GM19351 (cell line): ENCODE measurements at regions not wholly inside any gene's neighbourhood (a gene's known extent, or its start where the extent isn't known, plus 50 kb on each side); places are given as distances from the start of the nearest gene placed in this dataset.
"Not testable (repeated sequence)": the region's sequence is repeated elsewhere in the genome, so short reads cannot be mapped to it uniquely, and the experiment has no call there.

Source experiments
- ATAC-seq: cut with Tn5 transposase; IDR thresholded peaks from one replicate; pipeline ENCODE4 v1.9.1; 2021; ENCODE audit warnings: mild to moderate bottlenecking, moderate library complexity; ENCODE audit not compliant: unreplicated experiment

DNA sequence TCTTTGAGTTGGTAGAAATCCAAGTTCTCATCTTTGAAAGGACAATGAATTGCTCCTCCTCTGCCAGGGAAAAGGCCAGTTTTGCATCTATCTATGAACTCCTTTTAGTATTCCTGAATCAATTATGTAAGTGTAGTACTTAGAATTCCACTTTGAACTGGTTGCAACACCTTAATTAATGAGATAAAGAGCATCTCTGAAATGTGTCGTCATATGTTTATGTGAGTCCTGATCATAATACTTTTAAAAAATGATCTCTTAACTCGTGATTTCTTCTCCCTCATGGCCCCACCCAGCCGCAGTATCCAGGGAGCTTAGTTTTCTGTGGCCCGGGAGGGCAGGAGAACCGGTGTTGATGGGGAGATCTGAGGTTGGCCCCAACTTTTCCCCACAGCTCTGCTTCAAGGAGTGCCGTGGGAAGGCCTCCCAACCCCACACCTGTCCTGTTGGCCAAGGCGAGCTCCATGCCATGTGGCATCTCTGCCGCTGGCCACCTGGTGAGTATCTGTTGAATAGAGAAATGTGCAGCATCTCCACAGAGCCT is 203.5 kb downstream of the TMEM121 start:
- not testable (repeated sequence) for ATAC-seq

DNA sequence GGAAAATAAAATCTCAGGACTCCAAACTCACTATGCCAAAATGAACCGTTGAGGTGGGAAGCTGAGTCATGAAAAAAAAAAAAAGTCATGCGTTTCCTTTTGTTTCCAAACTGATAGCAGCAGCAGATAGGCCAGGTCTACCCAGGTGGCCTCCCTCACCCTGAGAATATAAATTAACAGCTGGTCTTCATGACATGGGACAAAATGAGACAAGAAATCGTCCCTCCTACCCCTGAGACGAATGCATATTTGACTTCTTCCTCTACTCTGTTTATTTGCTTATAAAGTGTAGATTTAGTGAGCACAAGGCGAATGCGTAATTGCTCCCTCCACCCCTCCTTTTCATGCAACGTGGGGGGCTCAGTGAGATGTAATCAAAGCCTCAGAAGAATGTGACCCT is 204.3 kb downstream of the TMEM121 start:
- ATAC-seq, result not testable (repeated sequence)

DNA sequence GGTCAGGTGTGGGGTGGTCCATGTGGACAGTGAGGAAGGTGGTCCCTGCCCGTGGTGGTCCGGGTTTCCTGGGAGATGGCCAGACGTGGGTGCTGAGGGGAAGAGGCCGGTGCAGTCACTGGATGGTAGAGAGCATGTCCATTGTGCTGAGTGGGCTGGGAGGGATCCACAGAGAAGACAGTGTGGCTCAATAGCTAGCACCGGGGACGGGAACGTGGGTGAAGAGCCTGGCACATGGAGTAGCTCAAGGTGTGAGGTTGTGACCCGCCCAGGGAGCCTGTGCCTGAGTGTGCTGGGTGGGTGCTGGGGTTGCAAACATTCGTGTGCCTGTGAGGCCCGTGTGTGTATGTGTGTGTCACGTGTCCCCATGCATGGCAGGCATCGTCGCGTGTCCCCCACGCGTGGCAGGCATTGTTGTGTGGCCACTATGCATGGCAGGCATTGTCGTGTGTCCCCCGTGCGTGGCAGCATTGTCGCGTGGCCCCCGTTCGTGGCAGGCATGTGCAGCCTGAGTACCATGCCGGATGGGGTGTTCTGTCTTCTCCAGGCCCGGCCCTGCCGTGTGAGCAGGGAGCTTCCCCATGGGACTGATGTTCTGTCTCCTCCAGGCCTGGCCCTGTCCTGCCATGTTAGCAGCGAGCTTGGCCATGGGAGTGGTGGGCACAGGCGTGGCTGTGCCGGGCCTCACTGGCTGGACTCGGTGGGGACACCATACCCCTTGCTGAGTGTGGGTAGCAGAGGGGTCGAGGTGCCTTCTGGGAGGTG is 205.0 kb downstream of the TMEM121 start:
- ATAC-seq, result not testable (repeated sequence)

DNA sequence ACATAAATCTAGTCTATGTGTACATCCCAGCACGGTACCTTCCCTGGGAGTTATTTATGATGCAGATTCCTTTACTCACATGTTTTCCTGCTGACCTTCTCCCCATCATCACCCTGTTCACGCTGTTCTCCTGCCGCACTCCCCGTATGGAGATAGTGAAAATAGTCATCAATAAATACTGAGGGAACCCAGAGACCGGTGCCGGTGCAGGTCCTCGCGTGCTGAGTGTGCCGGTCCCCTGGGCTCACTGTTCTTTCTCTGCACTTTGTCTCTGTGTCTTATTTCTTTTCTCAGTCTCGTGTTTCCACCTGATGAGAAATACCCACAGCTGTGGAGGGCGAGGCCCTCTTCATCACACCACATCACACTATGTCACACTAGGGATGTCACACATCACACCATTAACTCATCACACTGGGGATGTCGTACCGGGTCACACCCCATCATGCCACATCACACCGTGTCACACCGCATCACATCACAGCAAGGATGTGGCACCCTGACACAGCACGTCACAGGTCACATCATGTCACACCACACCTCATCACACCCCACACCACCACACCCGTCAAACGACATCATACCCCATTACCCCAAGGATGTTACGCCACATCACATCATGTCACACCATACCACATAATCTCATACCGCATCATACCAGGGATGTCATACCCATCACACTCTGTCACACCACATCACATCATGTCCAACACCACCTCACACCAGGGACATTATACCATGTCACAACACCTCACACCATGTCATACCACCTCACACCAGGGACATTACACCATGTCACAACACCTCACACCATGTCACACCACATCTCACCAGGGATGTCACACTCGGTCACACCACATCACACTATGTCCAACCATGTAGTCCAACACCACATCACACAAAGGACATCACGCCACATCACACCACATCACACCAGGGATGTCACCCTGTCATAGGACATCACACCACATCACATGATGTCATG is 207.0 kb downstream of the TMEM121 start:
- no peak for ATAC-seq

DNA sequence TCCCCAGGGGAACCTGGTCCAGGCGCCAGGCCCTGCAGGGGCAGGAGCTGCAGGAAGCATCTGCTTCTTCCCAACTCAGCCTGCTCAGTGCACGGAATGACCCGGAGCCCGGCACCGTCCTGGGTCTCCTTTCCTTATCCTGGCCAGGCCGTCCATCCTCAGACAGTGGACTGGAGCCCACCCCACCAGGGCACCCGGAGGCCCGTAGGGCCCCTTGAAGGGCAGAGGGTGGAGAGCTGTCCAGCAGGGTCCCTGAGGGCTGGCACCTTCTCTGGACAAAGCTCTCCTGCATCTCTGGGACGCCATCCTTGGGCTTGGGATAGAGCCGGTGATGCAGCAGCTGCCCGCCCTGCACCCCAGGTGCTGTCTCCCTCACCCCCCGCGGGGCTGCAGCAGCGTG is 207.9 kb downstream of the TMEM121 start:
- not testable (repeated sequence) for ATAC-seq

DNA sequence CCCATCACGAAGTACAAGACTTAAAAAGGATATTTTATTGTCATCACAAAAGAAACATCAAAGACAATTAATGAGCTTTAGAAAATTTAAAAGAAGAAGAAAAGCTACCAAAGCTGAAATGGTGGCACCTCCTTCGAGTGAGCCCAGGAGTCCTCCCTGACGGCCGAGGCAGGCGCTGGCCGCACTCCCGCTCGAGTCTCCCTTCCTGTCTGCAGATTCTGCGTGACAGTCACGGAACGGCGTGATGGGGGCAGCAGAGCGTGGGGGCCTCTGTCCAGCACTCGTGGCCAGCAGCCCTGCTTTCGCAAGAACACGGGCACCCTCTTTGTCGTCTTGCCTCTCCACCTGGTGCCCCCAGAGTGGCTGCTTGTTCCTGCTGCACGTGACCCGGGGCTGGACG is 209.9 kb downstream of the TMEM121 start:
- ATAC-seq, result not testable (repeated sequence)

DNA sequence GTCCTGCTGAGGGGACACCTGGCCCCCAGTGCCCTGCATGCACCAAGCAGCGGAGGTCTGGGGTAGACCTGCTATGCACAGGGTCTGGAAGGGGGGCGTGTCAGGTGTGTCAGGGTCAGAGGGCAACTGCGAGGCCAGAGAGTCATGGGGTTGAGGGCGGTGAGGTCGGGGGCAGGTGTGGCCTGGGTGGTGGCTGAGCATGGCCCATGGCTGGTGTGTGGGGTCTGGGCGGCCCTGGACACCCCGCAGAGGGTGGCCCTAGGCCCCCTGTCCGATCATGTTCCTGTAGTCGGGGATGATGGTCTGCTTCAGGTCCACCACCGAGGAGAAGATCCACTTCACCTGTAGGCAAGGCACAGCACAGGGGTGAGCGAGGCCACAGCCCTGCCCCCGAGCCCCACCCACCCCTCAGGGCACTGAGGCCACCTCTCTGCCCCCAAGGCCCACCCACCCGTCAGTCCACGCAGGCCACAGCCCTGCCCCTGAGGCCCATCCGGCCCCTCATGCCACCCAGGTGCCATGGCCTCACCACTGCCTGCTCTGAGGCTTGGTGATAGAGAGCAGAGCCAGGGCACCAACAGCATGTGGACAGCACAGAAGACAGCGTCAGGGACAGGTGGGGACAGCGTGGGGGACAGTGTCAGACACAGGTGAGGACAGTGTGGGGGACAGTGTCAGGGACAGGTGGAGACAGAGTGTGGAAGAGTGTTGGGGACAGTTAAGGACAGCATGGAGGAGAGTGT is 211.3 kb downstream of the TMEM121 start:
- ATAC-seq, result no peak

DNA sequence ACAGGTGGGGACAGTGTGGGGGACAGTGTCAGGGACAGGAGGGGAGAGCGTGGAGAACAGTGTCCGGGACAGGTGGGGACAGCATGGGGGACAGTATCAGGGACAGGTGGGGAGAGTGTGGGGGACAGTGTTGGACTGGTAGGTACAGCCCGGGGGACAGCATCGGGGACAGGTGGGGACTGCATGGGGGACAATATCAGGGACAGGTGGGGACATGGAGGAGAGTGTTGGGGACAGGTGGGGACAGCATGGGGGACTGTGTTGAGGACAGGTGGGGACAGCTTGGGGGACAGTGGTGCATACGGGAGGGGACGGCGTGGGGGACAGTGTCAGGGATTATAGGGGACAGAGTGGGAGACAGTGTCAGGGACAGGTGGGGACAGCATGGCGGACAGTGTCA is 212.3 kb downstream of the TMEM121 start:
- ATAC-seq, result no peak

DNA sequence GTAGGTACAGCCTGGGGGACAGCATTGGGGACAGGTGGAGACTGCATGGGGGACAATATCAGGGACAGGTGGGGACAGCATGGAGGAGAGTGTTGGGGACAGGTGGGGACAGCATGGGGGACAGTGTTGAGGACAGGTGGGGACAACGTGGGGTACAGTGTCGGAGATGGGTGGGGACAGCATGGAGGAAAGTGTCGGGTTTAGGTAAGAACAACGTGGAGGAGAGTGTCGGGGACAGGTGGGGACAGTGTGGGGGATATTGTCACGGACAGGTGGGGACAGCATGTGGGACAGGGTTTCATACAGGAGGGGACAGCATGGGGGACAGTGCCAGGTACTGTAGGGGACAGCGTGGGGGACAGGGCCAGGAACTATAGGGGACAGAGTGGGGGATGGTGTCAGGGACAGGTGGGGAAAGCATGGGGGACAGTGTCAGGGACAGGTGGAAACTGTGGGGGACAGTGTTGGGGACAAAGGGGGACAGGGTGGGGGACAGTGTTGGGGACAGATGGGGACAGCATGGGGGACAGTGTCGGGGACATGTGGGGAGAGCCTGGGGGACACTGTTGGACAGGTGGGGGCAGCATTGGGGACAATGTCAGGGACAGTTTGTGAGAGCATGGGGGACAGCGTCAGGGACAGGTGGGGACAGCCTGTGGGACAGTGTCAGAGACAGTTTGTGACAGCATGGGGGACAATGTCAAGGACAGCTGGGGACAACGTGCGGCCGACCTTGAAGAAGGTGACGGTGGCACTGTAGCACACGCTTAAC is 213.1 kb downstream of the TMEM121 start:
- no peak for ATAC-seq

DNA sequence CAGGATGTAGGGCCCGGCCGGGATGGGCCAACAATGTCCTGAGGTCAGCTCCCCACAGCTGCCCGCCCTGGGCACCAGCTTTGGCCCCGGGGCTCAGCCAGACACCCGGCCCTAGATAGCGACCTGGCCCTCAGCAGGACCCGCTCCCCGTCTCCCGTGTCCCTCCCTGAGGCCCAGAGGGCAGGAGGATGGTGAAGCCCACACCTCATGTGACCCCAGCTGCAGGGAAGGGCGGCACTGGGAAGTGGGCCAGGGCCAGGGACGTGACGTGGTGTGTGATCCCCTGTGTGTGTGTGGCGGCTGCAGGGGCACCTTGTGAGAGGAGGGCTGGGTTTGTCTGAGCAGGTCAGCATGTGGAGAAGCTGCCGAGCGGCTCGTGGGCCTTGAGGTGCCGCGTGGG is 213.9 kb downstream of the TMEM121 start:
- not testable (repeated sequence) for ATAC-seq

DNA sequence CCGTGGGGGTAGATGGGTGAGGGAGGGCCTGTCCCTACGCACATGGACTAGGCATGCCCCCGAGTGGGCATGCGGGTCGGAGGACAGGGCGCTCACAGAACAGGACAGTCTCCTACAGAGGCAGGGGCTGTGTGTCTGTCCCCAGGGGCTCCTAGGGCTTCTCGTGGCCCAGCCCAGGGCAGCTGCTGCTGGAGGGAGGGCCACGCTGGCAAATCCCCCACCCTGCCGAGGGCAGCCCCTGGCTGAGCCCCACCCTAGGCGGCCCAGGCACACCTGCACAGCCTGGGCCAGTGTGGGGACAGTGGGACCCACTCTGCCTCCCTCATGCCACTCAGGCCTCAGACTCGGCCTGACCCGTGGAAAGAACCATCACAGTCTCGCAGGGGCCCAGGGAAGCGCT is 214.6 kb downstream of the TMEM121 start:
- ATAC-seq, result not testable (repeated sequence)

DNA sequence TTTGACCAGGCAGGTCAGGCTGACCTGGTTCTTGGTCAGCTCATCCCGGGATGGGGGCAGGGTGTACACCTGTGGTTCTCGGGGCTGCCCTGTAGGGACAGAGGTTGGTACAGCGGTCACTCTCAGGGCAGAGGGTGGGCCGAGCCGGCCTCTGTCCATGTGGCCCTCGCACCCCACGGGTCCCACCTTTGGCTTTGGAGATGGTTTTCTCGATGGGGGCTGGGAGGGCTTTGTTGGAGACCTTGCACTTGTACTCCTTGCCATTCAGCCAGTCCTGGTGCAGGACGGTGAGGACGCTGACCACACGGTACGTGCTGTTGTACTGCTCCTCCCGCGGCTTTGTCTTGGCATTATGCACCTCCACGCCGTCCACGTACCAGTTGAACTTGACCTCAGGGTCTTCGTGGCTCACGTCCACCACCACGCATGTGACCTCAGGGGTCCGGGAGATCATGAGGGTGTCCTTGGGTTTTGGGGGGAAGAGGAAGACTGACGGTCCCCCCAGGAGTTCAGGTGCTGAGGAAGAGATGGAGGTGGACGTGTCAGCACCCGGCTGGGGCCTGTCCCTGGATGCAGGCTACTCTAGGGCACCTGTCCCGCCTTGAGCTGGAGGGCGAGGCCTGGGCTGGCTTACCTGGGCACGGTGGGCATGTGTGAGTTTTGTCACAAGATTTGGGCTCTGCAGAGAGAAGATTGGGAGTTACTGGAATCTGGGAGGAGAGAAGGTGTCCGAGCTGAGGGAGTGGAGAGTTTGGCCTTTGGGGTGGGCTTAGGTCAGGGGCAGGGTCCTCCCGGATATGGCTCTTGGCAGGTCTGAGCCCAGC is 215.5 kb downstream of the TMEM121 start:
- ATAC-seq, result not testable (repeated sequence)

DNA sequence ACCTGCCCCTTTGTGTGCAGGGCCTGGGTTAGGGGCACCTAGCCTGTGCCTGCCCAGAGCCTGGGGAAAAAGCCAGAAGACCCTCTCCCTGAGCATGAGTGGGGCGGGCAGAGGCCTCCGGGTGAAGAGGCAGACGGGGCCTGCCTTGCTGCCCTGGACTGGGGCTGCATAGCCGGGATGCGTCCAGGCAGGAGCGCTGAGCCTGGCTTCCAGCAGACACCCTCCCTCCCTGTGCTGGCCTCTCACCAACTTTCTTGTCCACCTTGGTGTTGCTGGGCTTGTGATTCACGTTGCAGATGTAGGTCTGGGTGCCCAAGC is 216.1 kb downstream of the TMEM121 start:
- no peak for ATAC-seq

DNA sequence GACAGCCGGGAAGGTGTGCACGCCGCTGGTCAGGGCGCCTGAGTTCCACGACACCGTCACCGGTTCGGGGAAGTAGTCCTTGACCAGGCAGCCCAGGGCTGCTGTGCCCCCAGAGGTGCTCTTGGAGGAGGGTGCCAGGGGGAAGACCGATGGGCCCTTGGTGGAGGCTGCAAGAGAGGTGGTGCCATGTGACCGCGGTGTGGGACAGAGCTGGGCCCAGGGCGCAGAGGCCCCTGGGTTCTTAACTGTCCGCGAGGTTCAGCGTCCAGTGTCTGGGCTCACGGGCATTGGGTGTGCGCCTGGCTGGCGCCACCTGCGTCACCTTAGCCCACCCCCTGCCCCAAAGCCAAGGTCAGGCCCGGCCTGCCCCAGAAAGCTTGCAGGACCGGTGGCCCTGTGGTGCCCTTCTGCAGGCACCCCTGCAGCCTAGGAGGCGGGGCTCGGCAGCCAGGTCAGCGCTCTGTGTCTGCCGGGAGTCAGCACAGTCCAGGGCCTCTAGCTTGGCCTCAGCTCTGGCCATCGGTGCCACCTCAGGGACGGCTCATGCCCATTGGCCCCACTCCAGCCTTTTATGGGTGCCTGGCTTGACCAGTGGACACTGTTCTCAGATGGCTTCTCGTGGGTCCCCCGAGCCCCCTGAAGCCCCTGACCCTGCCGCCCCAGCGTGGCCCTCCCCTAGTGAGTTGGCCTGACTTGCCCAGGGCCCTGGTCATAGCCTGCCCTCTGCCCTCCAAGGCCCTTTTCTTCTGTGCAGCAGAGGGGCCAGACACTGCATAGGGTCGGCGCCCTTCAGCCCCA is 216.7 kb downstream of the TMEM121 start:
- not testable (repeated sequence) for ATAC-seq

DNA sequence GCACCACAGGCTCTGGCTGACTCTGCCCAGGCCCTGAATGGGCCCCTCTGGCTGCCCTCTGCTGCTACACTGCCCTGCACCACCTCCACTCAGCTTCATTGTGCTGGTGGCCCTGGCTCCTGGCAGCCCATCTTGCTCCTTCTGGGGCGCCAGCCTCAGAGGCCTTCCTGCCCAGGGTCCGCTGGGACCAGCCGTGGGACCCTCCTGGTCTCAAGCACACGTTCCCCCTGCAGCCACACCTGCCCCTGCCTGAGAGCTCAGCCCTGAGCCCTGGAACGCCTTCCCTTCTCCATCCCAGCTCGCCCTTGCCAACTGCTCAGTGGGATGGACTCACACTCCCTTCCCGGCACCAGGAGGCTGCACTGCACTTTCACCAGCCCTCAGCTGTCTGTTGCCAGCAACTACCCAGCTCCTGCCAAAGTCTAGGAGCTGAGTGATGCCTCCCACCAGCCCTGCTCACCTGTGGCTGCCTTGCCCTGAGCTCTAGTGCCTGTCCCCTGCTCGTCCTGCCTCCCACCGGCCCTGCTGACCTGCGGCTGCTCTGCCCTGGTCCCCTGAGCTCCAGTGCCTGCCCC is 217.9 kb downstream of the TMEM121 start:
- not testable (repeated sequence) for ATAC-seq

DNA sequence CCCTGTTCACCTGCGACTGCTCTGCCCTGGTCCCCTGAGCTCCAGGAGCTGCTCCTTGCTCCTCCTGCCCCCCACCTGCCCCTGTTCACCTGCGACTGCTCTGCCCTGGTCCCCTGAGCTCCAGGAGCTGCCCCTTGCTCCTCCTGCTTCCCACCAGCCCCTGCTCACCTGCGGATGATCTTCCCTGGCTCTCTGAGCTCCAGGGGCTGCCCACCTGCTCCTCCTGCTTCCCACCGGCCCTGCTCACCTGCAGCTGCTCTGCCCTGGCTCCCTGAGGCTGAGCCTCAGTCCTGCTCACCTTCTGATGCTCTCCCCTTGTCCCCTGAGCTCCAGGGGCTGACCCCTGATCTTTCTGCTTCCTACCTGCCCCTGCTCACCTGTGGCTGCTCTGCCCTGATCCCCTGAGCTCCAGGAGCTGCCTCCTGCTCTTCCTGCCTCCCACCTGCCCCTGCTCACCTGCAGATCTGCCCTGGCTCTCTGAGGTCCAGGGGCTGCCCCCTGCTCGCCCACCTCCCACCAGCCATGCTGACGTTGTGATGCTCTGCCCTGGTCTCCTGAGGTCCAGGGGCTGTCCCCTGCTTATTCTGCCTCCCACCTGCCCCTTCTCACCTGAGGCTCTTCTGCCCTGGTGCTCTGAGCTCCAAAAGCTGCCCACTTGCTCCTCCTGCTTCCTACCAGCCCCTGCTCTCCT is 219.2 kb downstream of the TMEM121 start:
- ATAC-seq, result no peak

DNA sequence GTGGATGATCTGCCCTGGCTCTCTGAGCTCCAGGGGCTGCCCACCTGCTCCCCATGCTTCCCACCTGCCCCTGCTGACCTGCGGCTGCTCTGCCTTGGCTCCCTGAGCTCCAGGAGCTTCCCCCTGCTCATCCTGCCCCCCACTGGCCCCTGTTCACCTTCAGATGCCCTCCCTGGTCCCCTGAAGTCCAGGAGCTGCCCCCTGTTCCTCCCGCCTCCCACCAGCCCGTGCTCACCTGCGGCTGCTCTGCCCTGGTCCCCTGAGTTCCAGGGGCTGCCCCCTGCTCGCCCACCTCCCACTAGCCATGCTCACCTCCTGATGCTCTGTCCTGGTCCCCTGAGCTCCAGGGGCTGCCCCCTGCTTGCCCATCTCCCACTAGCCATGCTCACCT is 219.7 kb downstream of the TMEM121 start:
- ATAC-seq, result no peak
